ENCODE measurements at regions not wholly inside any gene's neighbourhood (a gene's known extent, or its start where the extent isn't known, plus 50 kb on each side); places are given as distances from the start of the nearest gene placed in this dataset.

DNA sequence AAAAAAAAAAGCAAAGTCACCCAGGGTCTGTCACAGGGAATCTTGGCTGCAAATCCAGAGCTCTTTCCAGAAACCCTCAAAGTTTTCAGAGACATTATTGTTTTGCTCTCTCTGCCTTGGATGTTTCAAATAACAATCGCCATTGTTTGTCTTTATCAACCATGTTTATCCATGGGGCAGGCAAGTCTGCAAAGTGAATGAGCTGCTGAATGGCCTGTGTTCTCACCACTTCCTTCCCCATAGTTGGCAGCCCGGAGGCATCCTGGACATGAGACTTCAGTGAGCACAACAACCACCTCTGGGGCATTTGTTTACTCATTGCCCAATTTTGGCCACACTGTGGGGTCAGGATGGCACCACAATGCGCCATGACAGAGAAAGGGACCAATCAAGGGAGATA is 53.1 kb upstream of the USP7 start:
- TF ChIP-seq EP300 (IDR thresholded peaks at IDR 0.05) = no peak
- TF ChIP-seq CTCF (IDR thresholded peaks at IDR 0.05) = no peak
- TF ChIP-seq POLR2A (IDR thresholded peaks at IDR 0.05) = no peak

Measured in ovary (tissue), 3 donors.